Prostate gland (tissue), 2 donors: ENCODE measurements at regions not wholly inside any gene's neighbourhood (a gene's known extent, or its start where the extent isn't known, plus 50 kb on each side); places are given as distances from the start of the nearest gene placed in this dataset.

Experiments used
- POLR2A ChIP-seq: fragments of 450-650 bp; IDR thresholded peaks from one replicate; pipeline ENCODE4 v1.6.1; 2016; ENCODE audit warnings: antibody characterized with exemption, mild to moderate bottlenecking
- TF ChIP-seq, protein P1 (sequence below), 4 experiments: fragments of 200-600 bp in 2 of 4; fragments of 450-650 bp in 2 of 4; sonication (generic) in 2 of 4; IDR thresholded peaks; 1 replicate in 3 of 4; 2 replicates in 1 of 4; pipeline ENCODE4 v1.5.1; 2016 to 2019; ENCODE audit warnings: antibody characterized with exemption in 4 of 4, mild to moderate bottlenecking in 2 of 4, moderate library complexity in 2 of 4

GRCh38 chr1:18557621-18558465, 72.8 kb upstream of the PAX7 start:
- TF ChIP-seq, protein P1, sequence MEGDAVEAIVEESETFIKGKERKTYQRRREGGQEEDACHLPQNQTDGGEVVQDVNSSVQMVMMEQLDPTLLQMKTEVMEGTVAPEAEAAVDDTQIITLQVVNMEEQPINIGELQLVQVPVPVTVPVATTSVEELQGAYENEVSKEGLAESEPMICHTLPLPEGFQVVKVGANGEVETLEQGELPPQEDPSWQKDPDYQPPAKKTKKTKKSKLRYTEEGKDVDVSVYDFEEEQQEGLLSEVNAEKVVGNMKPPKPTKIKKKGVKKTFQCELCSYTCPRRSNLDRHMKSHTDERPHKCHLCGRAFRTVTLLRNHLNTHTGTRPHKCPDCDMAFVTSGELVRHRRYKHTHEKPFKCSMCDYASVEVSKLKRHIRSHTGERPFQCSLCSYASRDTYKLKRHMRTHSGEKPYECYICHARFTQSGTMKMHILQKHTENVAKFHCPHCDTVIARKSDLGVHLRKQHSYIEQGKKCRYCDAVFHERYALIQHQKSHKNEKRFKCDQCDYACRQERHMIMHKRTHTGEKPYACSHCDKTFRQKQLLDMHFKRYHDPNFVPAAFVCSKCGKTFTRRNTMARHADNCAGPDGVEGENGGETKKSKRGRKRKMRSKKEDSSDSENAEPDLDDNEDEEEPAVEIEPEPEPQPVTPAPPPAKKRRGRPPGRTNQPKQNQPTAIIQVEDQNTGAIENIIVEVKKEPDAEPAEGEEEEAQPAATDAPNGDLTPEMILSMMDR (IDR thresholded peaks at IDR 0.05) = no peak
- TF ChIP-seq POLR2A = no peak
